GM21528 (cell line): ENCODE measurements at regions not wholly inside any gene's neighbourhood (a gene's known extent, or its start where the extent isn't known, plus 50 kb on each side); places are given as distances from the start of the nearest gene placed in this dataset.
"Not testable (repeated sequence)": the region's sequence is repeated elsewhere in the genome, so short reads cannot be mapped to it uniquely, and the experiment has no call there.

Source experiments
- ATAC-seq: cut with Tn5 transposase; IDR thresholded peaks from one replicate; pipeline ENCODE4 v1.9.1; 2021; ENCODE audit warnings: mild to moderate bottlenecking, moderate library complexity; ENCODE audit not compliant: unreplicated experiment, low FRiP score

GRCh38 chr9:86997156-86997555 lies 49.9 kb upstream of the GAS1 start:
- no peak for ATAC-seq

GRCh38 chr9:86997951-86998350 lies 50.6 kb upstream of the GAS1 start:
- no peak for ATAC-seq

GRCh38 chr9:87002517-87002916 lies 55.2 kb upstream of the GAS1 start:
- no peak for ATAC-seq

- ATAC-seq = no peak
Observed at GRCh38 chr9:87004016-87004415, 56.7 kb upstream of the GAS1 start.

GRCh38 chr9:87006956-87007355 lies 59.6 kb upstream of the GAS1 start:
- ATAC-seq = no peak

- no peak for ATAC-seq
Observed at GRCh38 chr9:87007711-87008366, 60.5 kb upstream of the GAS1 start.

- no peak for ATAC-seq
Observed at GRCh38 chr9:87008667-87009066, 61.4 kb upstream of the GAS1 start.

- no peak for ATAC-seq
Observed at GRCh38 chr9:87010626-87011025, 63.3 kb upstream of the GAS1 start.

GRCh38 chr9:87011551-87011950 lies 64.2 kb upstream of the GAS1 start:
- no peak for ATAC-seq

GRCh38 chr9:87013490-87013889 lies 66.2 kb upstream of the GAS1 start:
- no peak for ATAC-seq

GRCh38 chr9:87014436-87014835 lies 67.1 kb upstream of the GAS1 start:
- ATAC-seq = no peak

- ATAC-seq = no peak
Observed at GRCh38 chr9:87016681-87017080, 69.4 kb upstream of the GAS1 start.

- no peak for ATAC-seq
Observed at GRCh38 chr9:87020169-87020950, 73.1 kb upstream of the GAS1 start.

GRCh38 chr9:87022178-87022577 lies 74.9 kb upstream of the GAS1 start:
- ATAC-seq = no peak

- ATAC-seq = no peak
Observed at GRCh38 chr9:87026204-87026603, 78.9 kb upstream of the GAS1 start.

- ATAC-seq = not testable (repeated sequence)
Observed at GRCh38 chr9:87028836-87029235, 81.5 kb upstream of the GAS1 start.

- no peak for ATAC-seq
Observed at GRCh38 chr9:87029905-87030304, 82.6 kb upstream of the GAS1 start.

- ATAC-seq = no peak
Observed at GRCh38 chr9:87034841-87035240, 87.5 kb upstream of the GAS1 start.

GRCh38 chr9:87035879-87036278 lies 88.6 kb upstream of the GAS1 start:
- ATAC-seq = no peak

- no peak for ATAC-seq
Observed at GRCh38 chr9:87036506-87036905, 89.2 kb upstream of the GAS1 start.

GRCh38 chr9:87039809-87040392 lies 92.6 kb upstream of the GAS1 start:
- ATAC-seq = no peak
